HS-27A (cell line): ENCODE measurements at regions not wholly inside any gene's neighbourhood (a gene's known extent, or its start where the extent isn't known, plus 50 kb on each side); places are given as distances from the start of the nearest gene placed in this dataset.

ENCODE experiments used
- DNase-seq: peaks from one replicate; pipeline ENCODE4 v3.0.0-alpha.2; 2012; ENCODE audit warnings: low read depth, missing footprints

DNA sequence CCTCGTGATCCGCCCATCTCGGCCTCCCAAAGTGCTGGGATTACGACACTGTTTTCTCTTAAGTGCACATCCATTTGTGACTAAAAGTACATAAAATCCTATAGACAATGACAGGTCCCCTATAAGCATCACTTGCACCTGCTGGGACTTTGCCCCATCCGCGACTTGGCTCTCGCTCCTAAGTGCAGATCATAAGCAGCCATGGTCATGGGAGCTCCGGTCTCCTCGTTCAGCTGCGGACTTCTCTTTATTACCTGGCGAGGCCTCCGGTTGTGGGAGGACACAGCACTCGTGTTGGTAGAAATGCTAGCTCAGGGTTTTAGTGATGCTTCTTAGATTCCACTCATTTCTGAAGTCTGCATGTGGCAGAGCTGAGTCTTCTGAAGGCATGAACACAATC, 92.7 kb upstream of the ST6GAL2 start:
- no peak for DNase-seq

DNA sequence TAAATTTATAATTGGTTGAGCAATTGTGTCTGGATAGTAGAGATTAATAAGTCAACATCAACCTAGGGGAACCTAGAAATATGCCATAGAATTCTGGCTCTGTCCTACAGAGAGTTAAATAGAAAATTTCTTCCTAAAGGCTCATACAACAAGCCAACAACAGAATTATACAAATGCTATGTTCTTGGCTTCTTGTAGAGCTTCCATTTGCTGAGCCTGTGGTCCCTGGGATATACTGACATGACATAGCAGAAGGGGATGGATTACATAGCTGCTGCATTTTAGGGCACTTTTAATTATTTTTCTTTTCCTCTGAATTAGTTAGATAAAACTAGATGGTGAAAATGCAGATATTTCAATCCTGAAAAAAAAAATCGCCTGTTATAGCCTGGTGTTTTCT, 95.5 kb upstream of the ST6GAL2 start:
- no peak for DNase-seq

DNA sequence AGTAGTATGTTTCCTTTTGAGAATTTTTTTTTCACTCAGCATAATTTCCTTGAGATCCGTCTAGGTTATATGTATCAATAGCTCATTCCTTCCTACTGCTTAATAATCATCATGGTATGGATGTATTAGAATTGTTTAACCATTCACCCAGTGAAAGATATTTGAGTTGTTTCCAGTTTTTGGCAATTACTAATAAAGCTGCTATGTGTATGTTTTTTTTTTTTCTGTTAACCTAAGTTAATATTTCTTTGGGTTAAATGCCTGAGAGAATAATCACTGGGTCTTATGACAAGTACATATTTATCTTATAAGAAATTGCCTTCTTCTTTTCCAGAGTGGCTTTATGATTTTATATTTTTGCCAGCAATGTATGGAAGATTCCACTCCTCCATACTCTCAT, 96.4 kb upstream of the ST6GAL2 start:
- no peak for DNase-seq

DNA sequence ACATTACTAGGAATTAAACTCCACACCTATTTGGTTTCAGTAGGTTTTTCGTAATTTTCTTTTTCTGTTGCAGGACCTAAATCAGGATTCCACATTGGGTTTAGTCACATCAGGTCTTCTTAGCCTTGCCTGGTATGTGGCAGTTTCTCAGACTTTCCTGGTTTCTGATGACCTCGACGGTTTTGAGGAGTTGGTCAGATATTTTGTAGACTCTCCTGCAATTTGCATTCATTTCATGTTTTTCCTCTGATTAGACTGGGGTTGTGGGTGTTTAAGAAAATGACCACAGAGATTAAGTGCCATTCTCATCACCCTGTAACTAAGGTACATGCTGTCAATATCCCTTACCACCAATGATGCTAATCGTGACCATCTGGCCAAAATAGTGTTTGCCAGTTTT, 97.3 kb upstream of the ST6GAL2 start:
- peak; percentile 87 for DNase-seq

DNA sequence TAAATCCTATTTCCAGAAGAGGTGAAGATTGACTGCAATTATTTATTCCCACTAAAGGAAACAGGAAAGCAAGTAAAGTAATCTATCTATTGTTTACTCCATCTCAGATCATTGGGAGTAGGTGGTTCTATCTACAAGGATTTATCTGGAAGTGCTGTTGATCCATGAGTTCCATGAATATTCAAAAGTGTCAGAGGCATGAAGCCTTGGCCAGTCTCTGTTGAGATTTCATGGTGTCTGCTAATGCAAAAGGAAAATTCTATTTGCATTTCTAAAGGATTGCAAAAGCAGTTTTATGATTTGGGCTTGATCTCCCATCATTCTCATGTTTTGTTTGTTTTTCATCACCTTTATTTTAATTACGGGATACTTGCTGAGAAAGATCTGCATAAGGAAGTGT, 102.4 kb upstream of the ST6GAL2 start:
- DNase-seq: no peak

DNA sequence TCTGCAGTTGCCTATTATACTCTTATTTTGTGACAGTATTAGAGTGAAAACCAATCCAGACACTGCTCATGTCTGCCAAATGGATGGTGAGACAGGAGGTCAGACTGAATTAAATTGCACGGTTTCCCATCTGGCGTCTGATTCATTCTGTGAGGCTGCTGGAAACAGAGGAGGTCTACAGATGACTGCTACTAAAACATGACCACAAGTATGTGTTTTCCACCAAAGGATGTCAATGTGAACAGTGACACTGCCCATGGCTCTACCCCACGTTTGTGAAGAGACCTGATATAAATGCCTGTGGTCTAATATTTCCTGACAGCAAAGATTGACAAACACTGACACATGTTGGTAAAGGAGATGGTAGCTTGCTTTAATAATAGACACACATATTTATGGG, 104.3 kb upstream of the ST6GAL2 start:
- DNase-seq: peak; percentile 85

DNA sequence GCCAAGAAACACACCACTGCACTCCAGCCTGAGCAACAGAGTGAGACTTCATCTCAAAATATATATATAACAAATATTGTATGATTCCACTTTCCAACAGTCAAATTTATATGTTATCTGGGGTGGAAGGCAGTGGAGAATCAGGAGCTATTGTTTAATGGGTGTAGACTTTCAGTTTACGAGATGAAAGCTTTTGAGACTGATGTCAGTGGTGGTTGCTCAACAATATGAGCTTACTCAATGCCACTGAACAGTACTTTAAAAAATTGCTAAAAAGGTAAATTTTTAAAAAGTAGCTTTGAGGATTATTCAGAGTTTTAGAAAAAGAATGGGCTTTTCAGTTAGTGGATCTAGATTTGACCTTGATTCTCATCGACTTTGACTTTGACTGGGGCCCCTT, 105.9 kb upstream of the ST6GAL2 start:
- no peak for DNase-seq

DNA sequence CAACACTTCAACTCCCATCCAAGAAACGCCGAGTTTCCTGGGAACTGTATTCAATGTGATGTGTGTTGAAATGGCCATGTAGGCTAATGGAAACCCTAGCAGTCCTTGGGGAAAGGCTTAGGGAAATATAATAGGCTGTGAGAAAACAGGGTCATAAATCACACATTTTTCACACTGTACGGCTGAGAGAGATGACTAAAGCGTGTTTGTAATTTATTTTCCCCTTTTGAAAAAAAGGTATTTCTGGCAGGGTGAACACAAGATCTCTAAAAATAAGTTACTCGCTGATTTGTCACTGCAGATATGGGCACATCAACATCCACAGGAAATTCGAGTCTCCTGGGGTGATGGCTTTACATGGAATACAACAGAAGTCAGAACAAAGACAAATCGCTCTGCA, 109.6 kb upstream of the ST6GAL2 start:
- DNase-seq: no peak

DNA sequence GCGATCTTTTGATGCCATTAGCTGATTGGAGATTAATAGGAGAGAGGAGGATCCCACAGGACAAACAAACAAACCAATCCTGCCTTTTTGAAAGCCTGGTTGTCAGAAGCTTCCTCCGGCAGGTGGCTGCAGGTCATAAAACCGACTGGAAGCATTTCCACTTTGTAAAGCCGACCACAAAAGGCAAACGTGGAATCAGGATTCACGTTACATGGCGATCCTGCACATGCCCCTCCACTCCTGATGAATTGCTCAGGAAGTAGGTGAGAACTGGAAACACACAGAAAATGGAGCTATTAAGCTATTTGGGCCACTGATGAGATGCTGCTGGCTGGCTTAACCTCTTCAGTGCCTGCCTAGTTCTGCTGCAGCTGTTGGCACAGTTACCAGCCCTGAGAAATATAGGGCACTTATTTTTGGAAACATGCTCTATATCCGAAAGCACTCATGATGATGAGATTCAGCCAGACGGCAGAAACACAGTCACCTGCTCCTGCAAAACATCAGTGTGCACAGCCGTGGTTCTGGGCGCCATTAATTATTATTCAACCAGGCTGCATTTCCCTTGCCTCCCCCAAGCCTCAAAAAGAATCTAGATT, 110.3 kb upstream of the ST6GAL2 start:
- no peak for DNase-seq

DNA sequence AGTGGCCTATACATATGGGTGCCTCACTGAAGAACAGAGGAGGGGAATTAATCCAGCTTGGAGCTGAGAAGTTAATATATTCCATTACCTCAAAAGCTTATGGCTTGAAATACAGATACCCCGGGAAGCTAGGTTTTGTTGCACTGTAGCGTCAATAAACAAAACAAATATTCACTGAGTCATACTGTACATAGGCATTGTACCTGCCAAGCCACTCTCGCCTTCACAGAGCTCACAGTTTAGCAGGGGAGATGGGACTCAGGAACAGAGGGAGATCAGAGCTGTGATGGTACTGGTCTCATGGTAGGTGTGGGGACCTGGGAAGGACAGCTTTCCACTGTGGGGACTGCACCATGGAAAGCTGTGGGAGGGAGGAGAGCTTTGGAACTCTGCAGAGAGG, 111.2 kb upstream of the ST6GAL2 start:
- no peak for DNase-seq

DNA sequence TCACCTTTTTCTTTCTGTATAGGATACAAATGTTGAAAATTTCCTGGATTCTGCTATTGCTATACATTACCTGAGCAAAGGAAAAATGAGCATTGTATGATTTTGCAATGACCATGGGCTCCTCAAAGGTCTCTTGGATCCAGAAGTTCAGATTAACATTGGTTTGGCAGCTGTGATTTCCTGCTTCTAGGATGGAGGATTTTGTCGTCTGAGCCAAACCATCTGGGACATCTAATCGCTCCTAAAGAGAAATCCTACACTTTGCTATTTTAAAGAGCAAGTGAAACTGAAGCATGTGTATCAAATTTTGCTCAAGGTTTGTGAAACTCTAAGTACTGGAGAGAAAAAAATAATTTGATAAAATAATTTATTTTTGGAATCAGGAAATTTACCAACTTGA, 115.1 kb upstream of the ST6GAL2 start:
- DNase-seq: no peak

DNA sequence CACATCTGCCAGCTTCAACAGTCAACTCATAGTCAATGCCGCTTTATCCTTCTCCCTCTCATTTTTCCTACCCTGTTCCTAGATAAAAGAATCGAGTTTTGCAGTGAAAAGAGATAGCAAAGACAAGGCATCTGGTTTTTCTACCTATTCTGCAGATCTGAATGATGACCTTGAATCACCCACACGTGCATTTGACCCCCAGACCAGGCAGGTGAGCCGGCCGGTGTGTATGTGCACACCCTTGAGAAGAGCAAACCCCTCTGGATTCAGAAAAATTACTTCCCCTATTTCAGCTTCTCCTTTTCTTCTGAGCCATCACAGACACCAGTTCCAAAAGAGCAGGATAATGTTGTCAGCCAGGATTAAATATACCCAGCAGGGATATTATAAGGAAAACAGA, 115.6 kb upstream of the ST6GAL2 start:
- no peak for DNase-seq

DNA sequence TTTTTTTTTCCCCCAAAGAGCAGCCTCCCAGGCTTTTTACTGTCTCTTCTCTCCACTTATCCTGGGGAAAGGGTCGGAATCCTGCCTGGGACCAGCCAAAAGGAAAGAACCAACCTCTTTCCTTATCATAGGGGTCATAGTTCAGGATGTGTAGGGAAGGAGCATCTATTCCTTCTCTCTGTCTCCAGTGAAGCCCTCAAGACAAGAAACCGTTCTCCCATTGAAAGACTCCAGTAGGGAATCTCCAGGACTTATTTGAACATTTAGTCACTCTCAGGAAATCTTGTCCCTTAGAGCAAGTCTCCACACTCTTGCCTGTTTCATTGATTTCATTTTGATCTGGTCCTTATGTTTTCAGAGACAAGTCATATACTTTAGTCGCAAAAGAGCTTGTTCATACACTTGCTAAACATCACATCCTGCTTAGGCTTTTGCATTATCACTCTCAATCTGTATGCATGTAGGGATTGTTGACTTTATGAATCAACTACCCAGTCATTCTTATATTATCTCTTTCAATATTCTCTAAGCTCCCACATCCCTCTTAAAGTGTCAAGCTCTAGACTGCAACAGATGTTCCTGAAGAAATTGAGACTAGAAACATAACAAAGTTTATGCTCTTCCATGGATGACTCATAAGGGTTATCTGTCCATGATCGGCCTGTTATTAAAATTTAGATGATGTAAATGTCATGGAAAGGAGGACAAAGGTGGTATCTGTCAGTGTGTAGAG, 116.2 kb upstream of the ST6GAL2 start:
- DNase-seq: peak; percentile 62

DNA sequence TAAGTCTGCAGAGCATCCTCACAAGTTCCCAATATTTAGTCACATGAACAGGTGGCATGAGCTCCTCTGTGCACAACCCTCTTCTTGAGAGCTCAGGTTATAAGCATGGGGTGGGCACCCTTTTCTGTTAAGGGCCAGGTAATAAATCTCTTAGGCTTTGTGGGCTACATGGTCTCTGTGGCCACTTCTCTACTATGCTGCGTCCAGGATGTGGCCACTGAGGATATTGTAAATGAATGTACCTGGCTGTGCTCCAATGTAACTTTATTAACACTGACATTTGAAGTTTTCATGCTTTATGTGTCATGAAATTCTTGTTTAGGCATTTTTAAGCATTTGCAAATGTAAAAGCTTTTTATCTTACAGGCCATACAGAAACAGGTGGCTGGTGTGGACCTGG, 116.8 kb upstream of the ST6GAL2 start:
- no peak for DNase-seq

DNA sequence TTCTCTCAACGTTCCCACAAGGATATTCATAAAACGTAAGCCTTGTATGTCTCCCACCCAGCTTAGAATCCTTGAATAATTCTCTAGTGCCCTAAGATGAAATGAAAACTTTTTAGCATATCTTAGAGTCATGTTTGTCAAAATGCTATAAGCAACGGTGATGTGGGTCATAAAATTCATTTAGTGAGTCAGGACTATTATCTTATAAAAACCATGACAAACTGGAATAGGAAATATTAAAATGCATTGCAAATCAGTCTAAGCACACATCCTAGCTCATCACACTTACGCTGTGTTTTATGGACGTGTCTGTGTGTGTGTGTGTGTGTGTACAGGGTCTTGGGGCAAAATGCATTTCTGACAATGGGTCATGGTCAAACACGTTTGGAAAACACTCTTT, 119.9 kb upstream of the ST6GAL2 start:
- no peak for DNase-seq

DNA sequence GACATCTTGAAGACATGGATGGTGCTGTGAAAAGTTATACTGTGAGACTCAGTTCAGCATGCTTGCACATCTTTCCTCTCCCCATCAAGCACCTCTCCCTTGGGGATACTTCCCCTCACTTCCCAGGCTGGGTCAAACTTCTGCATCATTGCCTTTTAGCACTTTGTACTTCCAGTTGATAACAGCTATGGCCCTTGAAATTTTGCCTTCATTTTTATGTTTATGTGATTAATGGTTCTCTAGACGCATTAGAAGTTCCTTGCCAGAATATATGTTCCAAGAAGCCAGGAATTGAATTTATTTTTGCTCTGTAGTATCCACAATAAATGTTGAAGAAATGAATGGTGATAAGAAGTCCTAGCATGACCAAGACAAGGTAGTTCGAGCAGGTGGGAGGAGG, 120.9 kb upstream of the ST6GAL2 start:
- DNase-seq: no peak

DNA sequence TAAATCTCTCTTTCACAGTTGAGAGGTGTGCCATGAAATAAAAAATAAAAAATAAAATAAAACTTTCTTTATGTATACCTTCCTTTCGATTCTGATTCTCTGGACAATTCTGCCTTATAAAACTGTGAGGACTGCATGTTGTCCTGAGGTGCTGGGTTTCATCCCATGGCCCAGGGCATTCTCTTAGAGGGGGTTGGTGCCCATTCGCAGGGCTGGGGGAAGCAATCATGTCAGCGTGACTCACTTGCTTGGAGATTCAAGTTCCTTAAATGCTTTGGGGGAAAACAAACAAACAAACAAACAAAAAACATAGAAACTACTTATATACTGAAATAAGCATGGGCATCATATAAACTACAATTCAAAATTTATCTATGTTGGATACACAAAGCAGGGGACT, 122.0 kb upstream of the ST6GAL2 start:
- DNase-seq: no peak

DNA sequence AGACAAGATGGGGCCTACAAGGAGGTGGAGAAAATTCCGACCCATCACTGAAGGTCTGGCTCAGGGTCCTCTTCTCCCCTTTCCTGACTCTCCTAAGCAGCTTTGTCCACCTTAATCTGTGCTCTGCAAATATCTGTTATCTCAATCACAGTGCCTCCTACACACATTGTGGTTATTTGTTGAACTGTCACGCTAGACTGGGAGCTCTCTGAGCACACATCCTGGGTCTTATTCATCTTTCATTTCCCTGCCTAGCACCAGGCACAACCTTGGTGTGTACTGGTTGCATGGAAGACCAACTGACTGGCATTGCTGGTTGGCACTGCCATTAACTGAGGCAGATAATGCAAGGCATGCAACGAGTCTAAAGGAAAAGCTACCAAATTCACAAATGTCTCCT, 122.9 kb upstream of the ST6GAL2 start:
- no peak for DNase-seq

DNA sequence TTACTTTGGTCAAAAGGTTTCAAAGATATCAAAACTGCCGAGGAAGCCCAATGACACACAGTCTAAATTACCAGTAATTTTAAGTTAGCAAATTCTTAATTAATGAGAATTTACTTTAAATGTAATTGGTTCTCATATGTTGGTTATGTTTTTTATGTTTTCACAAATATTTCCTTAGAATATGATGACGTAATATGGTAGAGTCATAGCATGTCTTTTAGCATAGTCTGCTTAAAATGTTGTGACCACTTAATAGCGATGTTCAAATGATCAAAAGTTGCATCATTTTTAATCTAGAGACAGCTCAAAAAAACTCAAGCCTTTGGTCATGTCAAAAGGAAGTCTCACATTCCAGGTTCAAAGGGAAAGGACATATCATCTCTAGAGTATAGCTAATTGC, 123.3 kb upstream of the ST6GAL2 start:
- no peak for DNase-seq

DNA sequence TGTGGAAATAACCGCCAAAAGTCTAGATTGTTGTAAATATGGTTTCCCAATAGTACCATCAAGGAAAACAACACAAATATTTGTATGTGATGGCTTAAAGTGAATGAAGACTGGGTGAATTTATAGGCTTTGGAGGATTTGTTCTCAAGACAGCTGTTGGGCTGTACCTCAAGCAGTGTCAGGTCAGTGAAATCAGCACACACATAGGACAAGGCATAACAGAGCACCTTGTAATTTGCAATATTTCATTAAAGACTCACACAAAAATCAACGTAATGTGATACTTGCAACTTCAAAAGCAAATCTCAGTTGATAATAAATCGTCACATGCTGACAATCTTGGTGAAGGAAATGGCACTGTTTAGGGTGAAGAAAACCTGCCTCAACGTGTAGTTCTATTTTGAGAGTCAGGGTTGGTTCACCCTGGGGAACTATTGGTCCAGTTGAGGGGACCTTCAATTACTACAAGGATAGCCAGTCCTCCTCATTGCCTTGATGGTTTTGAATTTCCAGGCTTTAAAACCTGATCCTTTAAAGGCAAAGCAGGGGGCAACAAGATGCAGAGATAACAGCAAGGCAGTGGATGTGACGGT, 126.8 kb upstream of the ST6GAL2 start:
- no peak for DNase-seq

DNA sequence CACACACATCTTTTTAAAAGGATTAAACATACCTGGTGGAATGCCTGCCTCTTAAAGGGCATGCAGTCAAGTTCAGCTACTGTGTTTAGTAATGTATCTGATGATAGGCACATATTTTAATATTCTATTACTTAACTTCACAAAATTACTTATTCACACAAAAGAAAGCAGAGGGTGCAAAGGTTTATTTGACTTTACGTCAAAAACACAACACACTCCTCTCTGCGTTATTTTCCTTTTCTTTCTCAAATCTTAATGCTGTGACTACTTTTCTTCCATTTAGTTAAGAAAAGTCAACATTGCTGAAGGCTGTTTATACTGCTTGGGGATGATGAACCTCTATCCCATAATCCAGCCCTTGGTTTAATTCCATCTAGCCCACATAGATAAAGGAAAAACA, 127.9 kb upstream of the ST6GAL2 start:
- DNase-seq: no peak

DNA sequence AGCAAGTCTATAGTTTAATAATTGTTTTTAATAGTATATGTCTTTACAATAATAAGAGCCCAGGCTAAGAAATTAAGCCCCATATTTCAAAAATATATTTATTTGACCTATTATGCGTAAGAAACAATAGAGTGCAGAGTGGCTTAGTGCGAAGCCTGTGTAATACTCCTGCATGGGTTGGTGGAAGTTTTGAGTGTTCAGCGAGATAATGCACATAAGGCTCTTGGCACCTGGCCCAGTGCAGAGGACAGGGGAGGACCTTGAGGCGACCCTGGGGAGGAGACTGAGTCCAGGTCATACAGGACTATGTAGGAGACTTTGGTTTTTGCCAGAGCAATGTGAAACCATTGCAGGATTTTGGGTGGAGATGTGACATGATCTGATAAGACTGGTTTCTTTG, 132.4 kb upstream of the ST6GAL2 start:
- no peak for DNase-seq

DNA sequence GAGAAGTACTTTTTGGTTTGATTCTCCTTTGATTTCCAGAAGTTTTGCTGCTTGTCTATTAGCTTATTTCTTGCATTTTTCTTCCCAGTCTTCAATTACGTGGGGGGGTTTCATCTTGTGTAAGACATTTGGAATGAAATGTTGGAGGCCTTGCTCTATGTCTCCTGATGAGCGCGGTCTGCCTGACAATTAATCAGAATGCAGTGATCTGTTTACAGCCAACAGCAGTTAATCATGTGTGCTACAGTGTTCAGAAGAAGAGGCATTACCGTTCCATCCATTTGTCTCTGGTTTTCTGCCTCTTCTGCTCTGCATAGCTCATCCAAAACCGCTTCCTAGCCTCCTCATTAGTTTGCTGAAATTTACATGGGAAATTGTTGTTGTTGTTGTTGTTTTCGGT, 134.4 kb upstream of the ST6GAL2 start:
- no peak for DNase-seq

DNA sequence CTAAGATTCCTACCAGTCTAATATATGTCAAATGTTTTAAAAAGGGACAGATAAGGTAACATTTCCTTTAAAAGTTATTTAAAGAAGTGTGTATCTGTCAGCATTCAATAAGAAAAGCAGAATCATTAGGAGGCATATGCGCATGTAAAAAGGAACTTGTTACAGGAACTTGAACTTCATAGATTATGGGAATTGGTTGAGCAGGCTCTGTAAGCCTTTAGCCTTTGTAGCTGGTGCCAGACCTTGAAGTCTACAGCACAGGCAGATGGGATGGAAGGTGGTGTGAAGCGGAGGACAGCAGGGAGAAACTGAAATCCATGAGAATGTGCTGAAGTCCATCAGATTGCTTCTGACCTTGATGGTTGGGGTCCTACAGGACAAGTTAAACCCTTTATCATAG, 138.3 kb upstream of the ST6GAL2 start:
- no peak for DNase-seq
